Glutamatergic neuron (in vitro differentiated cells): ENCODE measurements at regions not wholly inside any gene's neighbourhood (a gene's known extent, or its start where the extent isn't known, plus 50 kb on each side); places are given as distances from the start of the nearest gene placed in this dataset.

ENCODE experiments used
- DNase-seq: peaks from one replicate; pipeline ENCODE4 v3.0.0; 2022
- H3K27ac Mint-ChIP-seq: one replicate; pipeline ENCODE4 v1.8.0; 2020; ENCODE audit warnings: mild to moderate bottlenecking, mixed read lengths, inconsistent platforms; ENCODE audit not compliant: unreplicated experiment
- H3K27me3 Mint-ChIP-seq: one replicate; pipeline ENCODE4 v1.8.0; 2020; ENCODE audit warnings: mild to moderate bottlenecking, moderate library complexity, mixed read lengths, inconsistent platforms; ENCODE audit not compliant: unreplicated experiment
- H3K36me3 Mint-ChIP-seq: one replicate; pipeline ENCODE4 v1.8.0; 2020; ENCODE audit warnings: mild to moderate bottlenecking, mixed read lengths, inconsistent platforms; ENCODE audit not compliant: unreplicated experiment
- H3K4me1 Mint-ChIP-seq: one replicate; pipeline ENCODE4 v1.8.0; 2020; ENCODE audit warnings: mild to moderate bottlenecking, low read depth, mixed read lengths, inconsistent platforms; ENCODE audit not compliant: unreplicated experiment
- H3K4me3 Mint-ChIP-seq: one replicate; pipeline ENCODE4 v1.8.0; 2020; ENCODE audit warnings: mild to moderate bottlenecking, mixed read lengths, inconsistent platforms; ENCODE audit not compliant: unreplicated experiment
- H3K9me3 Mint-ChIP-seq: one replicate; pipeline ENCODE4 v1.8.0; 2020; ENCODE audit warnings: mild to moderate bottlenecking, moderate library complexity, mixed read lengths, inconsistent platforms; ENCODE audit not compliant: unreplicated experiment
- TF ChIP-seq, protein P1 (sequence below): fragments of 200-600 bp; sonication (generic); IDR thresholded peaks from one replicate; pipeline ENCODE4 v1.5.0; 2021; ENCODE audit not compliant: partially characterized antibody, unreplicated experiment

DNA sequence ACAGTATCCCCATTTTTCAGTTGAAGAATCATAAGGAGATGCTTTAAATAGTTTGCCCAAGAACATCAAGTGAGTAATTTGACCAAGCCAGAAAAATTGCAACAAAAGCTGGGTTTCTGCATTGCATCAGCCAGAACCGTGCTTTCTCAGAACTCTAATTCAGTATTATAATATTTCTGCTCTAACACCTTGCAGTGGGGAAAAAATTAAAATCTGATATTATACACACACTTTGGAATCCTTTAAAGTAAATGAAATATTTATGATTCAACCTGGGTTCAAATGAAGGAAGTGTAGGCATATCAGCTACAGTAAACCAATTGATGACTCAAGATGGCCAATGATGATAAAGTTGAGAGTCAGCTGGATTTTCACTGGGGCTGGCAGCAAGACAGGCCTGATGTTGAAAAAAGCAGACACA lies 387.6 kb upstream of the ZFP42 start:
- Mint-ChIP-seq H3K9me3 (no peaks in the 10 kb centered on the region), H3K36me3 (no peaks in the 10 kb centered on the region), H3K4me3 (no peak overlapping the region), H3K27ac (no peak overlapping the region), H3K27me3 (no peaks in the 10 kb centered on the region), H3K4me1 (peaks cover 4% of the 10 kb centered on the region)
- TF ChIP-seq, protein P1, sequence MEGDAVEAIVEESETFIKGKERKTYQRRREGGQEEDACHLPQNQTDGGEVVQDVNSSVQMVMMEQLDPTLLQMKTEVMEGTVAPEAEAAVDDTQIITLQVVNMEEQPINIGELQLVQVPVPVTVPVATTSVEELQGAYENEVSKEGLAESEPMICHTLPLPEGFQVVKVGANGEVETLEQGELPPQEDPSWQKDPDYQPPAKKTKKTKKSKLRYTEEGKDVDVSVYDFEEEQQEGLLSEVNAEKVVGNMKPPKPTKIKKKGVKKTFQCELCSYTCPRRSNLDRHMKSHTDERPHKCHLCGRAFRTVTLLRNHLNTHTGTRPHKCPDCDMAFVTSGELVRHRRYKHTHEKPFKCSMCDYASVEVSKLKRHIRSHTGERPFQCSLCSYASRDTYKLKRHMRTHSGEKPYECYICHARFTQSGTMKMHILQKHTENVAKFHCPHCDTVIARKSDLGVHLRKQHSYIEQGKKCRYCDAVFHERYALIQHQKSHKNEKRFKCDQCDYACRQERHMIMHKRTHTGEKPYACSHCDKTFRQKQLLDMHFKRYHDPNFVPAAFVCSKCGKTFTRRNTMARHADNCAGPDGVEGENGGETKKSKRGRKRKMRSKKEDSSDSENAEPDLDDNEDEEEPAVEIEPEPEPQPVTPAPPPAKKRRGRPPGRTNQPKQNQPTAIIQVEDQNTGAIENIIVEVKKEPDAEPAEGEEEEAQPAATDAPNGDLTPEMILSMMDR, result no peak
- no peak for DNase-seq

DNA sequence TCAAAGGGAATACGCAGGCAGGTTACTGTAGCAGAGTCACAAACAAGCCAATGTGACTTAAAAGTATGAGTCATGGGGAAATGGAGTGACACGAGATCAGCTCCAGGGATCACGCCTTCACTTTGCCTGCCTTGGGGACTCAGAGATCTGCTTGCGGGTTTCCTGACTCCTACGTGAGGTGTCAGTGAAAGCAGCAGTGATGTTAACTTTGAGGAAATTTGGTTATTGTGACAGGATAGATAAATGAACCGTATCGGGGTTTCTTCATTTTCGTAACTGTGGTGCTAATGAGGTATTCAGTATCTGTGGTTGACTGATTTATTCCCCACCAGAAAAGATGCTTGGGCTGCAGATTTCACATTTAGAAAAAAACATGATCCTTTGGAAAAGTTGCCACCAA lies 383.3 kb upstream of the ZFP42 start:
- Mint-ChIP-seq H3K27ac (no peak overlapping the region), H3K4me1 (no peaks in the 10 kb centered on the region), H3K36me3 (no peaks in the 10 kb centered on the region), H3K9me3 (no peaks in the 10 kb centered on the region), H3K27me3 (no peaks in the 10 kb centered on the region), H3K4me3 (no peak overlapping the region)
- TF ChIP-seq, protein P1, result no peak
- DNase-seq, result no peak

DNA sequence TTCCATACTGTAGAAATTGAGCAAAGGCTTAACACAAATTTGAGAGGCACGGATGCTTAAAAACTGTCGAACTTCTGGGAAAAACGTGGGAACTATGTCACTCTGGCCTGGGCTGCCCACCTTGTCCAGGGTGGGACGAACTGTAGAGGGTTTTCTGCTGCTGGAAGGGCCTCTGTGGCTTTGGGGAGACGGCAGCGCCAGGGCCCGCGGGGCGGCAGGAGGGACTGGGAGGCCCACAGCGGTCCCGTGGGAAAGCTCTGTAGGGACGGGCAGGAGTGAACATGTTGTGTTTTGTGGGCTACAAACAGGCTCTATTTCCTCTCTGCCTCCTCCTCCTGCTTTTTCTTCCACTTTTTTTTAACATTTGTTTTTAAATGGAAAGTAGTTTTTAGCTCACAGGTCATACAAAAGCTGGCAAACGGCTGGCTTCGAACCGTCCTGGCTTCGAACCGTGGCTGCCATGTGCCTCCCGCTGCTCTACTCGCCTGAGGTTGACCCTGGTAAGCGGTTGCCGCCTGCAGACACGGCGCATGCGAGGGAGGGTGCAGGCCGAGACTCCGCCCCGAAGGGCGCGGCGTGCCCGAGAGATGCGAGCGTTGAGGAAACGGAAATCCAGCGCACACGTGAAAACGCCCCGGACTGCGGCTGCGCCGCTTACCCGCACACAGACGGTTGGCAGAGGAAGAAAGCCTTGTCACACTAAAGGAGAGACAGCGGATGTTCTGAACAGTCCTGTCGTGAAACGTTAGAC lies 382.3 kb upstream of the ZFP42 start:
- Mint-ChIP-seq H3K9me3 (no peaks in the 10 kb centered on the region), H3K4me1 (no peaks in the 10 kb centered on the region), H3K27ac (no peak overlapping the region), H3K36me3 (no peaks in the 10 kb centered on the region), H3K27me3 (no peaks in the 10 kb centered on the region), H3K4me3 (no peak overlapping the region)
- TF ChIP-seq, protein P1, result no peak
- no peak for DNase-seq

DNA sequence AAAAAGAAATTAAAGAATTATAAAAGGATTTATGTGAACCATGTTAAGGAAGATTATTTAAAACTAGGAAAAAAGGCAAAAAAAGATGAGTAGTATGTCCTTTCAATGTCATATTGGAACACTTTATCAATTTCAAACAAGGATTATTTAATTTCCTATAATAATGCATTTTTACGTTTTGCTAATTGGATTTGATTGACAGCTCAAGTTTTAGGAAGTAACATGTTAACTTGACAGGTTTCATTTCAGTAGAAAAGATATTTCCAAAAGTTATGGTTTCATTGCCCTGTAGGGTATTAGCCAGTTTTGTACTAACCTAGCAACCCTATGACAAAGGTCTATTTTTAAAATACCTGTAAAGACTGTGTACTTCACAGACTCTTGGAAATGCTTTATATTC lies 379.6 kb upstream of the ZFP42 start:
- TF ChIP-seq, protein P1, result no peak
- peaks cover 2% of the 10 kb centered on the region for H3K27me3 Mint-ChIP-seq

DNA sequence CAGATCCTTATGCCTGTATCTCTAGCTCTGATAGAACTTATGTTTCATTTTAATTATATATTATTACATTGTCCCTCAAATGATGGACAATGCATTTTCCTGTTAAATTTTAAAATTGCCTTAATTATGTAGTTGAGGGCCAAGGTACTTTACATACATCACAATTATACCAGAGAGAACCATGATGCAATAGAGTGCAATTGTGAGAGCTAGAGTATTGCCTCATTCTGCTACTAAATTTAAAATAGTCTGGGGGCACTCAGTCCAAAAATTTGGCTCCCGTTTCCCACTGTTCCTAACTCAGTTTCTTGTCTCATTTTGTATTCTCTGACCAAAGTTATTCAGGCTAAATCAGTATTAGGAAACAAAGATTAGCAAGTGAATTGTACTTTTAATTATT lies 378.5 kb upstream of the ZFP42 start:
- H3K36me3 Mint-ChIP-seq, result no peaks in the 10 kb centered on the region
- peaks cover 2% of the 10 kb centered on the region for H3K27me3 Mint-ChIP-seq
- no peak overlapping the region for H3K4me3 Mint-ChIP-seq
- H3K9me3 Mint-ChIP-seq, result no peaks in the 10 kb centered on the region
- no peaks in the 10 kb centered on the region for H3K4me1 Mint-ChIP-seq
- TF ChIP-seq, protein P1, result no peak
- DNase-seq, result no peak
- no peak overlapping the region for H3K27ac Mint-ChIP-seq

More for the DNA sequence above, 379.6 kb upstream of the ZFP42 start:
- Mint-ChIP-seq H3K4me1 (no peaks in the 10 kb centered on the region), H3K27ac (no peak overlapping the region), H3K9me3 (no peaks in the 10 kb centered on the region), H3K4me3 (no peak overlapping the region), H3K36me3 (no peaks in the 10 kb centered on the region)
- no peak for DNase-seq
